Activated B cell treated with CpG ODN at 0.5 μM for 24 hours (primary cell): ENCODE measurements at regions not wholly inside any gene's neighbourhood (a gene's known extent, or its start where the extent isn't known, plus 50 kb on each side); places are given as distances from the start of the nearest gene placed in this dataset.

Experiments
- ATAC-seq: fragments of 200-7000 bp; cut with Tn5 transposase; one replicate; pipeline ENCODE4 v1.10.0; 2021; ENCODE audit warnings: low read depth, mild to moderate bottlenecking, moderate library complexity
- CTCF ChIA-PET: fragments of 350-600 bp; sonication (Branson Sonifier 250); formaldehyde crosslinking; loops from one replicate; lab custom pipeline; 2021; ENCODE audit warnings: antibody characterized with exemption; lab: Charles Lee
- POLR2A ChIA-PET: fragments of 350-600 bp; sonication (Branson Sonifier 250); formaldehyde crosslinking; loops from one replicate; lab custom pipeline; 2021; ENCODE audit warnings: antibody characterized with exemption; lab: Charles Lee
- DNase-seq: peaks from one replicate; pipeline ENCODE4 v3.0.0; 2022
- H3K27ac Mint-ChIP-seq: one replicate; pipeline ENCODE4 v1.8.0; 2020; ENCODE audit warnings: mixed read lengths
- H3K27me3 Mint-ChIP-seq: one replicate; pipeline ENCODE4 v1.8.0; 2021; ENCODE audit warnings: mixed read lengths
- H3K36me3 Mint-ChIP-seq: one replicate; pipeline ENCODE4 v1.8.0; 2021; ENCODE audit warnings: low read depth, mixed read lengths
- H3K4me1 Mint-ChIP-seq: one replicate; pipeline ENCODE4 v1.8.0; 2021; ENCODE audit warnings: mixed read lengths
- H3K4me3 Mint-ChIP-seq: one replicate; pipeline ENCODE4 v1.8.0; 2020; ENCODE audit warnings: mild to moderate bottlenecking, mixed read lengths
- H3K9me3 Mint-ChIP-seq: one replicate; pipeline ENCODE4 v1.8.0; 2020; ENCODE audit warnings: mixed read lengths
- intact Hi-C: fragments of 100-400 bp; cut with micrococcal nuclease; formaldehyde crosslinking; loops from one replicate; pipeline ENCODE4 v1.15.1; 2024
- TF ChIP-seq, protein P1 (sequence below): fragments of 200-600 bp; IDR thresholded peaks from one replicate; pipeline ENCODE4 v1.8.0; 2022; ENCODE audit warnings: antibody characterized with exemption, mild to moderate bottlenecking

DNA sequence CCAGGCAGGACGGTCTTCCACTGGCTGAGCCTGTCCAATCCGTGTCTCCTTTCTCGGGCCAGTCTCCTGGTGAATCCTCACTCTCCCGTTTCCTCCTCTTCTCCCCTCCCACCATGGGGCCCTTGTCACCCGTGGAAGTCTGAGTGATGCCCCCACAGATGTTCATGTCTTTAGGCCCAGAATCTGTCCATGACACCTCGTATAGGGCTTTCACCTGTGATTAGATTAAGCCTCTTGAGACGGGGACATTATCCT lies 193.5 kb downstream of the ZFP36L2 start:
- H3K9me3 Mint-ChIP-seq: no peaks in the 10 kb centered on the region
- H3K4me3 Mint-ChIP-seq: no peak overlapping the region

DNA sequence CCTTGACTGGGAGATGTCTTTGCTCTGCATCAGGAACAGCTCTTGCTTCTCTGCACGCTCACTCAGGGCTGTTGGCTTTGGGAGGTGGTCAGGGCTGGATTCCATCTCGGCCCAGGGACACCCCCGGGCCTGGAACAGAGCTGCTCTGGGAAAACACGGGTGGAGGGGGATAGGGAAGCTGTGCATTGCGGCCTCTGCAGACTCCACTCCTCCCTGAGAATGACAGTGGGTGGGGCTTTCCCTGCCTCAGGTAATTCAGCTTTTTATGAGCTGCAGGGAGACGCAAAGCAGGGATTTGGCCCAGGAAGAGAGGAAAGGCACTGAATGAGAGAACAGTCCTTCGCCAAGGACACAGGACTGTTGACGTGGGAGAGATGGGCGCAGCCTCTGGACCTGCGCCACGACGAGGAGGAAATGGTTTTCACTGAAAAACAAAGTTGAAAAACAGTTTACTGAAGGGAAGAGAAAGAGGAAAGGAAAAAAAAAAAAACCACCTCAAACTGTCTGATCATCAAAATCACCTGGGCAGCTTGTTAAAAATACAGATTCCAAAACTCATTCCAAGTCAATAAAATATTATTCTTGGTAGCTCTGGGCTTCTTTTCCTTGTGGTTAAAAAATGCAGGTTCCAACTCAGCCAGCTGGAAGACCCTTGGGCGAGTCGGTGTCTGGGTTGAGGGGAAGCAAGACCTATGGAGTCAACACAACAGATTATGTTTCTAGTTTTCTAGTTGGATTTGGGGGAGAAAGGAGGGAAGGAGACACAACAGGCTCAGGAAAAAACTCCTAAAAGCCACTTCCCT lies 194.0 kb downstream of the ZFP36L2 start:
- DNase-seq (no peak), ATAC-seq (no peak)
- ChIA-PET POLR2A (no interaction called here), CTCF (interaction anchor here (0.5 kb wide), 1 partner anchor 509 kb away, joined by 3 read pairs; no protein-coding TSS in a partner anchor)
- H3K27me3 Mint-ChIP-seq: peaks cover 2% of the 10 kb centered on the region
- no peak overlapping the region for H3K27ac Mint-ChIP-seq
- intact Hi-C loops: no loop called here
- H3K9me3 Mint-ChIP-seq: no peaks in the 10 kb centered on the region
- H3K36me3 Mint-ChIP-seq: no peaks in the 10 kb centered on the region
- H3K4me1 Mint-ChIP-seq: no peaks in the 10 kb centered on the region
- H3K4me3 Mint-ChIP-seq: no peak overlapping the region
- TF ChIP-seq, protein P1, sequence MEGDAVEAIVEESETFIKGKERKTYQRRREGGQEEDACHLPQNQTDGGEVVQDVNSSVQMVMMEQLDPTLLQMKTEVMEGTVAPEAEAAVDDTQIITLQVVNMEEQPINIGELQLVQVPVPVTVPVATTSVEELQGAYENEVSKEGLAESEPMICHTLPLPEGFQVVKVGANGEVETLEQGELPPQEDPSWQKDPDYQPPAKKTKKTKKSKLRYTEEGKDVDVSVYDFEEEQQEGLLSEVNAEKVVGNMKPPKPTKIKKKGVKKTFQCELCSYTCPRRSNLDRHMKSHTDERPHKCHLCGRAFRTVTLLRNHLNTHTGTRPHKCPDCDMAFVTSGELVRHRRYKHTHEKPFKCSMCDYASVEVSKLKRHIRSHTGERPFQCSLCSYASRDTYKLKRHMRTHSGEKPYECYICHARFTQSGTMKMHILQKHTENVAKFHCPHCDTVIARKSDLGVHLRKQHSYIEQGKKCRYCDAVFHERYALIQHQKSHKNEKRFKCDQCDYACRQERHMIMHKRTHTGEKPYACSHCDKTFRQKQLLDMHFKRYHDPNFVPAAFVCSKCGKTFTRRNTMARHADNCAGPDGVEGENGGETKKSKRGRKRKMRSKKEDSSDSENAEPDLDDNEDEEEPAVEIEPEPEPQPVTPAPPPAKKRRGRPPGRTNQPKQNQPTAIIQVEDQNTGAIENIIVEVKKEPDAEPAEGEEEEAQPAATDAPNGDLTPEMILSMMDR: no peak

More for the DNA sequence above, 193.5 kb downstream of the ZFP36L2 start:
- Mint-ChIP-seq H3K27me3 (peaks cover 2% of the 10 kb centered on the region), H3K4me1 (no peaks in the 10 kb centered on the region), H3K27ac (no peak overlapping the region), H3K36me3 (no peaks in the 10 kb centered on the region)
- ChIA-PET POLR2A (no interaction called here), CTCF (no interaction called here)
- ATAC-seq (no peak), DNase-seq (no peak)
- intact Hi-C loops: no loop called here
- TF ChIP-seq, protein P1: no peak

DNA sequence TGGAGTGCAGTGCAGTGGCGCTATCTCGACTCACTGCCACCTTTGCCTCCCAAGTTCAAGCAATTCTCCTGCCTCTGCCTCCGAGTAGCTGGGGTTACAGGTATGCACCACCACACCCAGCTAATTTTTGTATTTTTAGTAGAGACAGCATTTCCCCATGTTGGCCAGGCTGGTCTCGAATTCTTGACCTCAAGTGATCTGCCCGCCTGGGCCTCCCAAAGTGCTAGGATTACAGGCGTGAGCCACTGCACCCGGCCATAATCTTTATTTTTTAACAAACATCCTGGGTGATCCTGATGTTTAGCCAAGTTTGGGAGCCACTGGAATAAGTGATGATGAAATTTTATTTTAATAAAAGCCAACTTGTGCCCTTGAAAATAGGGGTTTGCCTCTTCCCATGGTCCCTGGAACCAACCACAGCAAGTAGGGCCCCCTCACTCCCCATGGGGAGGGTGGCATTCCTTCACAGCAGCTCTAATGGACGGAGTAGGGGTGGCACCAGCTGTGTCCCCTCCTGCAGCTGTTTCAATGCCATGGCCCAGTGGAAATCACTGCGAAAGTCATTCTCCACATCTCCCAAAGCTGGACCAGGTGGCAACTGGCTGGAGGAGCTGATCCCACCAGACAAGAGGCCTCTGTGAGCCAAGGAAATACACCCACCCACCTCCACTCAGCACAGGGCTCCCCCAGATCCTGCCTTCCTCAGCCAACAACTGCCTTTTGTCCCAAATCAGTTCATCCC lies 194.8 kb downstream of the ZFP36L2 start:
- no peak for DNase-seq
- ATAC-seq: no peak
- H3K9me3 Mint-ChIP-seq: no peaks in the 10 kb centered on the region
- no peak overlapping the region for H3K27ac Mint-ChIP-seq
- intact Hi-C loops: no loop called here
- H3K4me1 Mint-ChIP-seq: no peaks in the 10 kb centered on the region
- ChIA-PET POLR2A (no interaction called here), CTCF (interaction anchor here (0.5 kb wide), 1 partner anchor 510 kb away, joined by 3 read pairs; no protein-coding TSS in a partner anchor)
- peaks cover 2% of the 10 kb centered on the region for H3K27me3 Mint-ChIP-seq
- no peaks in the 10 kb centered on the region for H3K36me3 Mint-ChIP-seq
- TF ChIP-seq, protein P1: no peak
- H3K4me3 Mint-ChIP-seq: no peak overlapping the region

DNA sequence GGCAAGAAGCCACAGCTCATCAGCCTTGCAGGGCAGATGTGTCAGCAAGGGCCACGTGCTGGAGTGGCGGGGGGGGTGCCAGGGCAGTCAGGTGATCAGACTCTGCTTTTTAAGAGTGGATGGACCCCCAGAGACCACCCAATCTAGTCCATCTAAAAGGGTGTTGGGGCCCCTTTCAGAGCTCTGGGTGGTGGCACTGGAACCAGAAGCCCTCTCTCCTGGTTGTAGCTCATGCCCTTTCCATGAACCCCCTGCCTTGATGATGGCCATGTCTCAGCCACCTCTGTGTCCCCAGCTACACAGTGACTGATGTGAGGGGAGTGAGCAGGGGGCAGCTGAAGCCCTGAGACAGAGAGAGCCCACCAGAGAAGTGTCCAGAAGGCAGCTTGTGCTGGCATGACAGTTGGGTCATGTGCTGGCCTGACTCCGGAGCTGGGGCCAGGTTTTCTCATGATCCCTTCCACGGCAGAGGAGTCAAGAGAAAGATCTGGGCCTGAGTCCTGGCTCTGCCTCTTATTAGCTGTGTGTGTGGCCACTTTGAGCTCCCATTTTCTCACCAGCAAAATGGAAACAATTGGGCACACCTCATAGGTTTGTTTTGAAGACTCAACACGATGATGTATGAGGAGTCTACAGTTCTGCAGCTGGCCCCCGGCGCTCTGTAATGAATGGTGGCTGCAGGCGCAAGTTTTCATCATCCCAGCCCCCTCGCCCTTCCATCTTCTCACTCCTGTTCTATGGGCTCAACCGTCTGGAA lies 195.7 kb downstream of the ZFP36L2 start:
- H3K4me3 Mint-ChIP-seq: no peak overlapping the region
- ChIA-PET CTCF (no interaction called here), POLR2A (no interaction called here)
- DNase-seq: no peak
- intact Hi-C loops: no loop called here
- no peak overlapping the region for H3K27ac Mint-ChIP-seq
- H3K4me1 Mint-ChIP-seq: no peaks in the 10 kb centered on the region
- H3K36me3 Mint-ChIP-seq: no peaks in the 10 kb centered on the region
- TF ChIP-seq, protein P1: no peak
- peaks cover 2% of the 10 kb centered on the region for H3K27me3 Mint-ChIP-seq
- no peaks in the 10 kb centered on the region for H3K9me3 Mint-ChIP-seq
- no peak for ATAC-seq

DNA sequence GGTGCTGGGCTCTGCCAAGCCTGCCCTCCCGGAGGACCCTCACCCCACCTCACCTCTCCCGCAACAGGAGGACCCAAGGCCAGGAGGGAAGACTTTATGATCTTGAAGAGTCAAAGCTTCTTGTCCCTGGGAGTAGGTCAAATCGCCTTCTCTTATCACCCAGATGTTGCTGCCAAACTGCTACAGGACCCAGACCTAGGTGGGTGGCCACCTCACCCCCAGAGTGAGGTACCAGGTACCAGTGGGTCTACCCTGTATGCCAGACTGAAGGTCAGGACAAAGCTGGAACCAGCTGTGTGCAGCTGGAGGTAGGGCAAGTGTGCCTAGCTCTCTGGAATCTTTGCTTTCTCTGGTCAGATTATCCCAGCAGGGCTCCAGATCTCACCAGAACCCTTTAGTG lies 197.2 kb downstream of the ZFP36L2 start:
- H3K36me3 Mint-ChIP-seq: no peaks in the 10 kb centered on the region
- intact Hi-C loops: no loop called here
- CTCF ChIA-PET: no interaction called here

More for the DNA sequence above, 197.2 kb downstream of the ZFP36L2 start:
- Mint-ChIP-seq H3K27me3 (peaks cover 2% of the 10 kb centered on the region), H3K9me3 (no peaks in the 10 kb centered on the region), H3K4me1 (peaks cover 10% of the 10 kb centered on the region), H3K27ac (no peak overlapping the region), H3K4me3 (no peak overlapping the region)
- TF ChIP-seq, protein P1: no peak
- ATAC-seq: no peak
- no peak for DNase-seq
- POLR2A ChIA-PET: no interaction called here
